ENCODE measurements at regions not wholly inside any gene's neighbourhood (a gene's known extent, or its start where the extent isn't known, plus 50 kb on each side); places are given as distances from the start of the nearest gene placed in this dataset.

- no peak for DNase-seq
Measured at GRCh38 chr9:106689089-106689488, 173.9 kb upstream of the ZNF462 start.

GRCh38 chr9:106691627-106692026 is 171.3 kb upstream of the ZNF462 start:
- no peak for DNase-seq

GRCh38 chr9:106693558-106693957 is 169.4 kb upstream of the ZNF462 start:
- no peak for DNase-seq

- DNase-seq = no peak
Measured at GRCh38 chr9:106696804-106697203, 166.2 kb upstream of the ZNF462 start.

- DNase-seq = no peak
Measured at GRCh38 chr9:106697390-106697749, 165.6 kb upstream of the ZNF462 start.

GRCh38 chr9:106697750-106698502 is 165.0 kb upstream of the ZNF462 start:
- DNase-seq = no peak

GRCh38 chr9:106700676-106701075 is 162.3 kb upstream of the ZNF462 start:
- no peak for DNase-seq

- no peak for DNase-seq
Measured at GRCh38 chr9:106701611-106702010, 161.4 kb upstream of the ZNF462 start.

- no peak for DNase-seq
Measured at GRCh38 chr9:106704056-106704615, 158.8 kb upstream of the ZNF462 start.

GRCh38 chr9:106707291-106707690 is 155.7 kb upstream of the ZNF462 start:
- no peak for DNase-seq

GRCh38 chr9:106707738-106708474 is 155.1 kb upstream of the ZNF462 start:
- DNase-seq = no peak

GRCh38 chr9:106708475-106709146 is 154.4 kb upstream of the ZNF462 start:
- no peak for DNase-seq

- DNase-seq = no peak
Measured at GRCh38 chr9:106712279-106712678, 150.7 kb upstream of the ZNF462 start.

GRCh38 chr9:106713206-106713605 is 149.8 kb upstream of the ZNF462 start:
- no peak for DNase-seq

GRCh38 chr9:106716820-106717219 is 146.1 kb upstream of the ZNF462 start:
- DNase-seq = no peak

- no peak for DNase-seq
Measured at GRCh38 chr9:106717686-106718085, 145.3 kb upstream of the ZNF462 start.

- DNase-seq = no peak
Measured at GRCh38 chr9:106718936-106719335, 144.0 kb upstream of the ZNF462 start.

- DNase-seq = no peak
Measured at GRCh38 chr9:106722051-106722753, 140.8 kb upstream of the ZNF462 start.

- no peak for DNase-seq
Measured at GRCh38 chr9:106723926-106724325, 139.0 kb upstream of the ZNF462 start.

- no peak for DNase-seq
Measured at GRCh38 chr9:106724566-106724965, 138.4 kb upstream of the ZNF462 start.

GRCh38 chr9:106726070-106726815 is 136.7 kb upstream of the ZNF462 start:
- DNase-seq = no peak

GRCh38 chr9:106727969-106728368 is 135.0 kb upstream of the ZNF462 start:
- no peak for DNase-seq

All from T1000 (cell line).